ENCODE measurements at regions not wholly inside any gene's neighbourhood (a gene's known extent, or its start where the extent isn't known, plus 50 kb on each side); places are given as distances from the start of the nearest gene placed in this dataset.

- DNase-seq (no peak), ATAC-seq (no peak)
- no peak overlapping the region for H3K27ac ChIP-seq
- TF ChIP-seq CTCF (IDR thresholded peaks at IDR 0.05), result no peak
- intact Hi-C loops (cut with DNase I), result no loop called here
- no peaks in the 10 kb centered on the region for H3K9me3 ChIP-seq
- no peaks in the 10 kb centered on the region for H3K4me1 ChIP-seq
- H3K36me3 ChIP-seq, result no peaks in the 10 kb centered on the region
- H3K4me3 ChIP-seq, result no peak overlapping the region
- no peaks in the 10 kb centered on the region for H3K27me3 ChIP-seq (ENCODE audit: low read depth)
These were observed 179.9 kb downstream of the PTH2R start for GRCh38 chr2:208586516-208586915.

GRCh38 chr2:208594642-208595385 is 188.2 kb downstream of the PTH2R start:
- H3K4me3 ChIP-seq, result no peak overlapping the region
- TF ChIP-seq CTCF (IDR thresholded peaks at IDR 0.05), result no peak
- intact Hi-C loops (cut with DNase I), result no loop called here
- ATAC-seq (no peak), DNase-seq (no peak)
- H3K4me1 ChIP-seq, result no peaks in the 10 kb centered on the region
- H3K36me3 ChIP-seq, result no peaks in the 10 kb centered on the region
- H3K27ac ChIP-seq, result no peak overlapping the region
- no peaks in the 10 kb centered on the region for H3K9me3 ChIP-seq
- no peaks in the 10 kb centered on the region for H3K27me3 ChIP-seq (ENCODE audit: low read depth)

- intact Hi-C loops (cut with DNase I), result no loop called here
- ATAC-seq (no peak), DNase-seq (no peak)
- no peaks in the 10 kb centered on the region for H3K4me1 ChIP-seq
- no peak overlapping the region for H3K27ac ChIP-seq
- H3K9me3 ChIP-seq, result no peaks in the 10 kb centered on the region
- no peaks in the 10 kb centered on the region for H3K36me3 ChIP-seq
- H3K27me3 ChIP-seq (ENCODE audit: low read depth), result no peaks in the 10 kb centered on the region
- H3K4me3 ChIP-seq, result no peak overlapping the region
- TF ChIP-seq CTCF (IDR thresholded peaks at IDR 0.05), result no peak
These were observed 189.0 kb downstream of the PTH2R start for GRCh38 chr2:208595386-208596275.

- H3K27ac ChIP-seq, result no peak overlapping the region
- H3K4me1 ChIP-seq, result no peaks in the 10 kb centered on the region
- no peak for TF ChIP-seq CTCF (IDR thresholded peaks at IDR 0.05)
- H3K27me3 ChIP-seq (ENCODE audit: low read depth), result no peaks in the 10 kb centered on the region
- no peak for DNase-seq
- intact Hi-C loops (cut with DNase I), result no loop called here
- no peaks in the 10 kb centered on the region for H3K36me3 ChIP-seq
- no peaks in the 10 kb centered on the region for H3K9me3 ChIP-seq
- no peak overlapping the region for H3K4me3 ChIP-seq
- no peak for ATAC-seq
These were observed 201.1 kb downstream of the PTH2R start for GRCh38 chr2:208607694-208608093.

- Histone ChIP-seq H3K4me1 (no peaks in the 10 kb centered on the region), H3K4me3 (no peak overlapping the region), H3K27me3 (ENCODE audit: low read depth) (no peaks in the 10 kb centered on the region), H3K36me3 (no peaks in the 10 kb centered on the region), H3K9me3 (no peaks in the 10 kb centered on the region), H3K27ac (no peak overlapping the region)
- no peak for ATAC-seq
- no peak for DNase-seq
- intact Hi-C loops (cut with DNase I), result no loop called here
- TF ChIP-seq CTCF (IDR thresholded peaks at IDR 0.05), result no peak
These were observed 201.7 kb downstream of the PTH2R start for GRCh38 chr2:208608122-208608835.
